DMS114 treated with DMSO at 0.1 percent for 48 hours (cell line): ENCODE measurements at regions not wholly inside any gene's neighbourhood (a gene's known extent, or its start where the extent isn't known, plus 50 kb on each side); places are given as distances from the start of the nearest gene placed in this dataset.

Experiments used
- DNase-seq: peaks from one replicate; lab custom pipeline; 2025; ENCODE audit not compliant: unreplicated experiment; lab: John Stamatoyannopoulos, UW

DNA sequence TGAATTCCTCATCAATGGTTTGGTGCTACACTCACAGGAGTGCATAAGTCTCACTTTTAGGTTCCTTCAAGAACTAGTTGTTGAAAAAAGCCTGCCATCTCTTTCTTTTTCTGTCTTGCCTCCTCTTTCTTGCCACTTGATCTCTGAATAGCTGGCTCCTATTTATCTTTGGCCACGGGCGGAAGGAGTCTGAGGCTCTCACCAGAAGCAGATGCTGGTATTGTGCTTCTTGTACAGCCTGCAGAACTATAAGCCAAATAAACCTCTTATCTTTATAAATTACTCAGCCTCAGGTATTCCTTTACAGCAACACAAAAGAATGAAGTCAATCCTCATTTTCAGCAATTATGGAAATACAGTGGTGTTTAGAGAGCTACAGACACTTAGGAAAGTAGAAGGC is 247.1 kb upstream of the PRR16 start:
- no peak for DNase-seq

DNA sequence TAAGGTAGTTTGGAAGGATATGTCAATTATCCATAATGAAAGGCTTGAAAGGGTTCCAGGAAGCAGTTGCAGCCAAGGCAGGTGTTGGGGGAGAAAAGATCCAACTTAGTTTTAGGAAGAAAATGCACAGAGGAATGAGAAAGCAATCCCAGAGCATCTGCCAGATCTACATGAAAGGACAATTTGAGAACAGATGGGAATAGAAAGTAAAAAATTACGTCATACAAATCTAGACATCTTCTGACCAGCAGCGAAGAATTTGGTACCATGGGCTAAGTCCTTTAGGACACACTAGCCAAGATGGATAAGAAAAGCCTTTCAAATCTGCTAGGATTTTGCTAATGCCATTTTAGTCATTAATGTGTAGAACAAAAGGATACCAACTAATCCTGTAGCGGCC is 244.1 kb upstream of the PRR16 start:
- no peak for DNase-seq

GRCh38 chr5:120225524-120225923 is 238.6 kb upstream of the PRR16 start:
- DNase-seq: no peak

GRCh38 chr5:120228262-120229031 is 235.7 kb upstream of the PRR16 start:
- DNase-seq: no peak

GRCh38 chr5:120229036-120229435 is 235.1 kb upstream of the PRR16 start:
- DNase-seq: no peak

- no peak for DNase-seq
Measured at GRCh38 chr5:120231563-120231962, 232.5 kb upstream of the PRR16 start.

DNA sequence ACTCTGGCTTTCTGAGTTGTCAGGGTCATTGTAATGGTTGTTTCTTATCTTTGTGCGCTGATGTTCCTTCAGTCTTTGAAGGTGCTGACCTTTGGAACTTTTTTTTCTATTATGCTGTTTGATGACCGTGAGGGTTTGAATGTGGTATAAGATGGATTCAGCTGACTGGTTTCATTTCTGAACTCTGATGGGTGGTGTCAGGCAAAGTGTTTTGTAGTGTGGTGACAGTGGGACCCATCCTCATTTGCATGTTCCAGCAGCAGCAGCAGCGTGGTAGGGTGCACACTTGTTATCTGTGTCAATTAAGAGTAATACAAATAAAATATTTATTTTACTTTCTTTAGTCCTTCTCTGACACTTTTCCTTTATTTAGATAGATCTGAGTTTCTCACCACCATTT is 227.7 kb upstream of the PRR16 start:
- DNase-seq: no peak

DNA sequence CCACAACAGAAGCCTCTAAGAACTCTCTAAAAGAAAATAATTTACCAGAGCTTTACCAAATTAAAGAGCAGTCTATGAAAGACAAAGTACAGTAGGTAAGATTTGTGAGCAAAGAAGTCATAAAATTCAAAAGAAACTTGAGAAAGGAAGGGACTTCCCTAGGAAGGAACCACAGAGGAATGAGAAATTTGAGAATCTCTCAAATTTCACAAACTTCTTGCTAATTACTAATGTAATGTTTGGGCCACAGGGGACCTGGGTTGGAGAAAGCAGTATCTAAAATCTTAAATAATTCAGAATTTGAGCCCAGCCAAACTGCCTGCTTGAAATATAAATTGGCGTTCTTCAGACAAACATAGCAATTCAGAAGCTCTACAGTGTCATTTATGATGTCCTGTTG is 225.0 kb upstream of the PRR16 start:
- DNase-seq: no peak

GRCh38 chr5:120240706-120241105 is 223.4 kb upstream of the PRR16 start:
- DNase-seq: no peak

DNA sequence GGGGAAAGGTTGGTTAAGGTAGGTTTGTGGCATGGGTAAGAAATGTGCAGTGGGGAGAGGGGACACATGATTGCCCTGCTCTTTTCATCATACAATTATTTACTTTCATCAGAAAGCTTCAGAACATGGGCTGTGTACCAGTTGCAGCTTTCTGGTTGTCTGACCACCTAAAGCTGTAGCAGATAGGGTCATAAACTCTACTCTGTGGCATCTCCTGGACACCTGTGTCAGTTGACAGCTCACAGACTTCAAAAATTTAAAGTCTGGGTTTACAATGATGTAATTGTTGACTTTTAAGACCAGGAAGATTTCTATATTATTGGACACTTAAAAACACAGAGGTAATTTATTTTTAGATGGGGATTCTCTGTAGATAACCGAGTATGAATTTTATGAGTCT is 222.7 kb upstream of the PRR16 start:
- no peak for DNase-seq

DNA sequence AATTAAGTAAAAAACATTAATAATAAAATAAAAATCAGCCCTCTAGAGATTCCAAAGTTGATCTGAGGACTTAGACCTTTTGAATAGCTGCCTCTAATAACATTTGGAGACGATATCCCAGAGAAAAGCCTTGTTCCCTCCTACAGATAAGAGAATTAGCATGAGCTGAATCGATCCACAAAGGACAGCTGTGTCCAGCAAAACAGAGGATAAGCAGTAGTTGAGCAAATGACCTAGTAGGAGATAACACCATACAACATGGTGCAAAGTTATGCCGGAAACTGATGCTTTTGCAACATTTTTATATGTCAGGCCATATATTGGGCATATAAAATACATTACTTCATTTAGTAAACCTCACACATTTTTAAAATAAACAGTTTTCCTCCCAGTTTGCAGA is 212.2 kb upstream of the PRR16 start:
- DNase-seq: no peak

- no peak for DNase-seq
Measured at GRCh38 chr5:120252839-120253238, 211.3 kb upstream of the PRR16 start.

GRCh38 chr5:120254385-120254784 is 209.7 kb upstream of the PRR16 start:
- no peak for DNase-seq

- no peak for DNase-seq
Measured at GRCh38 chr5:120255214-120255613, 208.9 kb upstream of the PRR16 start.

DNA sequence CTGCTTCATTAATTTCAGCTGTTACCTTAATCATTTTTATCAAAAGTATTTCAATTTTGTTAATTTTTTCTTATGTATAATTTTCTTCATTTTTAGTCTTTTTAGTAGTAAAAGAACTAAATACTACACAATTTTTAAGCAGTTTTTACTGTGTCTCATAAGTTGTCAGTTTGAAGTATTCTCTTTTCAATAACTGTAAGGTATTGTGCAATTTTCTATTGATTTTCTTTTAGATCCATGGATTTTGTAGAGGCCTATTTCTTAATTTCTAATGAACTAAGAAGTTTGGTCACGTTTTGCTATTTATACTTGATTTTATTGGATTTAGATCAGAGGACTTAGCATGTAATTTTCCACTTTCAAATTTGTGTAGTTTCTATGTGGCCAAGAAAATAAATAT is 207.7 kb upstream of the PRR16 start:
- no peak for DNase-seq

DNA sequence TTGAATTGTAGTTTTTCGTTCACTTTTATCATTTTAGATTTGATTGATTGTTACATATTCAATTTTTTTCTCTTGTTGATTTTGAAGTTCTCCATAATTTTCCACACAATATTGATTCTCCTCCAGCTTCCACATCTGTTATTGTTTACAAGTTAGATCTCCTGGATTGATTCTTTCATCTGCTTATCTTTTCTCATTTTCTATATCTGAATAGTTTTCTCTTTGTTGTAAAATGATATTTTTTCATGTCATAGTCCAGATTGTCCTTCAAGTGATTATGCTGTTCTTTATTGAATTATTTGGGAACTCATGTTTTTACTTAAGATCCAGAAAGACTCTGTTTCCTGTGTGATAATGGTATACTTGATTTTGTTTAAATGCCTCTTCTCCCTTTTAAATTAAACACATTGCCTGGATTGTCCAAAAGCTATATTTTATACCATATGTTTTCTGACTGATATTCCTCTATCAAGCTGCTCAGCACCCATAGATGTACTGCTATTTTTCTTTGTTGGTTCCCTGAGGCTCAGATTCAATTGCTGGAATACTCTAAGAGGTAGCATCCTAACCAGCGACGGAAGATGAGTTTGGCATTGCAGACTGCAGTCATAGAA is 206.6 kb upstream of the PRR16 start:
- DNase-seq: no peak

DNA sequence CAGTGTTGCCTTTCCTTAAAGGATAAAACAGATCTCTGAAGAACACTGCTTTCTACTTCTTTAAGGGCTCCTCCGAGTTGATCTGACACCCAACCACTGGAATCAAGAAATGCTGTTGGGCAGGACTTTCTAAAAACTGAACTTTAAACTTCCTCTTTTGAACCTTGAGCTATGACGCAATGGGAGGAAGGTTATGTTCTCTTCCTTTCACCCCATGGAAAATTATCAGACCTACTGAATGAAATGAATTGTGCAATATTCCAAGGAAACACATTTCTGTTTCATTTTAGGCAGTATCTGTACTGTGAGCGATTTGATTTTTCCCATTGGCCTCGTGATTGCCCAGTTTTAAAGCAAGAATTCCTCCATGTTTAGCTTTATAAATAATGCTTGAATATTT is 206.0 kb upstream of the PRR16 start:
- DNase-seq: no peak

DNA sequence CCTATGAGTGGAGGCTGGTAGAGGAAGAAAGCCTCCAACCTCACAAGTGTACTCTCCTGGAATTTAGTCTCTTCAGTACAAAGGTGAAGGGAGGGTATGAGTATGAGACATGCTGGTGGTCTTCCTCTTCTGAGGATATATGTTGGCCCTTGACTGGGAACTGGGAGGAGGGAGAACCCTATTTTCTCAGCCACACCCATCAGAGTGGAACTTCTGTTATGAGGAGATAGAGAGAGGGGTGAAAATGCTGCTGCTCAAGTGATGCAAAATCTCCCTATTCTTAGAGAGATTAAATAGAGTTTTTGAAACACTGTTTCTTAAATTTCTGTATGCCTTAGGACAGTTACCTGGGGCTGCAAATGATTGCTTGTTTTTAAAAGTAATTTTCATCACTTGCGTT is 203.4 kb upstream of the PRR16 start:
- DNase-seq: no peak

- no peak for DNase-seq
Measured at GRCh38 chr5:120270498-120270897, 193.6 kb upstream of the PRR16 start.

GRCh38 chr5:120293796-120294195 is 170.3 kb upstream of the PRR16 start:
- no peak for DNase-seq

- no peak for DNase-seq
Measured at GRCh38 chr5:120297616-120298015, 166.5 kb upstream of the PRR16 start.

GRCh38 chr5:120298981-120299380 is 165.1 kb upstream of the PRR16 start:
- no peak for DNase-seq

DNA sequence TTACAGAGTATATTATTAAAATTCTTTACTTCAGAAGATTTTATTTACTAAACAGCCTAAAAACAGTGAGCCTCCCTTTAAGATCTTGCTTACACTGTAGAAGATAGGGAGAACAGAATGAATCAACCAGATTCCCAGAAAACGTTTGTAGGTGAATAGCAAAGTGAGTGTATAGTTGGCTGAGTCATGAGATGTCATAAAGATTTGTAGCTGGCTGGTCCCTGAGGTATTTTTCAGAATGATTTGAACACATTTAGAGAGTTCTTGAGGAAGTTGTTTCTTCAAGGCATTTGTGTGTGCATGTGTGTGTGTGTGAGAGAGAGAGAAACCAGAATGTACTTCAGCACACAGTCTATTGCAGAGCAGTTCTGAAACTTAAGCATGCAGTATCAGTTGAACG is 159.4 kb upstream of the PRR16 start:
- no peak for DNase-seq
